ENCODE measurements at regions not wholly inside any gene's neighbourhood (a gene's known extent, or its start where the extent isn't known, plus 50 kb on each side); places are given as distances from the start of the nearest gene placed in this dataset.

GRCh38 chr12:69022674-69023073 lies 89.7 kb upstream of the CPM start:
- no peaks in the 10 kb centered on the region for H3K79me2 ChIP-seq (ENCODE audit: low read length)
- H3K9ac ChIP-seq (ENCODE audit: low read length) = no peak overlapping the region
- no peak overlapping the region for H3K4me3 ChIP-seq (ENCODE audit: low read length)
- no peaks in the 10 kb centered on the region for H3K36me3 ChIP-seq (replicated peaks; ENCODE audit: low read depth, low read length)
- no peak overlapping the region for H2AFZ ChIP-seq (ENCODE audit: low read depth, low read length)
- no peaks in the 10 kb centered on the region for H3K27me3 ChIP-seq (ENCODE audit: low read depth, low read length)
- no peak for TF ChIP-seq EZH2phosphoT487 (IDR thresholded peaks at IDR 0.05; ENCODE audit: low read depth)
- no peak overlapping the region for H3K27ac ChIP-seq (ENCODE audit: low read length)
- H4K20me1 ChIP-seq (ENCODE audit: insufficient read depth, low read length) = no peaks in the 10 kb centered on the region
- no peak overlapping the region for H3K4me2 ChIP-seq (ENCODE audit: low read length)
- H3K4me1 ChIP-seq (ENCODE audit: low read length) = no peaks in the 10 kb centered on the region
- no peaks in the 10 kb centered on the region for H3K9me3 ChIP-seq (ENCODE audit: insufficient read depth, low read length)

DNA sequence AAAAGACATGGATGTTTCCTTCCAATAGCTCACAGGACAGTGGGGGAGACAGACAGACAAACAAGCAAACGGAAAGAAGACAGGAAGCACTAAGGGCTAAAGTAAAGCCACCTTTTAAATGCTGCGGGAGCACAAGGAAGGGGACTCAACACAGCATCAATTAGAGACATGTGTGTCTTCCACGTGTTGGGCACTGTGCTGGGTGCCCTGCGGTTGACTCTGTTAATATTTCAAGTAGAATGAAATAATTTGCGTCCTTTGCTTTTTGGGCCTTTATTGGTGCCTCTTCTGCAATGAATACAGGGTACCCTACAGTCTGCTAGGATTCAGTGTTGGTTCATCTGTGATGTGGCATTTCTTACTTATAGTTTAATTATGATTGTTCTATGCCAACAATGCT lies 90.9 kb upstream of the CPM start:
- no peaks in the 10 kb centered on the region for H3K36me3 ChIP-seq (replicated peaks; ENCODE audit: low read depth, low read length)
- no peaks in the 10 kb centered on the region for H3K79me2 ChIP-seq (ENCODE audit: low read length)
- H3K4me2 ChIP-seq (ENCODE audit: low read length) = no peak overlapping the region
- H4K20me1 ChIP-seq (ENCODE audit: insufficient read depth, low read length) = no peaks in the 10 kb centered on the region
- no peak overlapping the region for H3K27ac ChIP-seq (ENCODE audit: low read length)
- TF ChIP-seq, protein P1, sequence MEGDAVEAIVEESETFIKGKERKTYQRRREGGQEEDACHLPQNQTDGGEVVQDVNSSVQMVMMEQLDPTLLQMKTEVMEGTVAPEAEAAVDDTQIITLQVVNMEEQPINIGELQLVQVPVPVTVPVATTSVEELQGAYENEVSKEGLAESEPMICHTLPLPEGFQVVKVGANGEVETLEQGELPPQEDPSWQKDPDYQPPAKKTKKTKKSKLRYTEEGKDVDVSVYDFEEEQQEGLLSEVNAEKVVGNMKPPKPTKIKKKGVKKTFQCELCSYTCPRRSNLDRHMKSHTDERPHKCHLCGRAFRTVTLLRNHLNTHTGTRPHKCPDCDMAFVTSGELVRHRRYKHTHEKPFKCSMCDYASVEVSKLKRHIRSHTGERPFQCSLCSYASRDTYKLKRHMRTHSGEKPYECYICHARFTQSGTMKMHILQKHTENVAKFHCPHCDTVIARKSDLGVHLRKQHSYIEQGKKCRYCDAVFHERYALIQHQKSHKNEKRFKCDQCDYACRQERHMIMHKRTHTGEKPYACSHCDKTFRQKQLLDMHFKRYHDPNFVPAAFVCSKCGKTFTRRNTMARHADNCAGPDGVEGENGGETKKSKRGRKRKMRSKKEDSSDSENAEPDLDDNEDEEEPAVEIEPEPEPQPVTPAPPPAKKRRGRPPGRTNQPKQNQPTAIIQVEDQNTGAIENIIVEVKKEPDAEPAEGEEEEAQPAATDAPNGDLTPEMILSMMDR (IDR thresholded peaks at IDR 0.05; ENCODE audit: low read depth, low read length) = no peak
- no peak for TF ChIP-seq EZH2phosphoT487 (IDR thresholded peaks at IDR 0.05; ENCODE audit: low read depth)
- no peaks in the 10 kb centered on the region for H3K27me3 ChIP-seq (ENCODE audit: low read depth, low read length)
- H3K9ac ChIP-seq (ENCODE audit: low read length) = no peak overlapping the region
- no peaks in the 10 kb centered on the region for H3K9me3 ChIP-seq (ENCODE audit: insufficient read depth, low read length)
- H2AFZ ChIP-seq (ENCODE audit: low read depth, low read length) = peak overlapping the region; percentile 33; the same call in 1 of the 2 replicates
- H3K4me1 ChIP-seq (ENCODE audit: low read length) = no peaks in the 10 kb centered on the region
- H3K4me3 ChIP-seq (ENCODE audit: low read length) = no peak overlapping the region

- no peak overlapping the region for H2AFZ ChIP-seq (ENCODE audit: low read depth, low read length)
- H3K27ac ChIP-seq (ENCODE audit: low read length) = no peak overlapping the region
- H3K4me1 ChIP-seq (ENCODE audit: low read length) = no peaks in the 10 kb centered on the region
- H3K4me3 ChIP-seq (ENCODE audit: low read length) = no peak overlapping the region
- no peaks in the 10 kb centered on the region for H3K27me3 ChIP-seq (ENCODE audit: low read depth, low read length)
- no peak overlapping the region for H3K4me2 ChIP-seq (ENCODE audit: low read length)
- H3K9ac ChIP-seq (ENCODE audit: low read length) = no peak overlapping the region
- no peaks in the 10 kb centered on the region for H3K9me3 ChIP-seq (ENCODE audit: insufficient read depth, low read length)
- TF ChIP-seq, protein P1 (IDR thresholded peaks at IDR 0.05; ENCODE audit: low read depth, low read length) = no peak
- no peak for TF ChIP-seq EZH2phosphoT487 (IDR thresholded peaks at IDR 0.05; ENCODE audit: low read depth)
- H3K79me2 ChIP-seq (ENCODE audit: low read length) = no peaks in the 10 kb centered on the region
- H3K36me3 ChIP-seq (replicated peaks; ENCODE audit: low read depth, low read length) = no peaks in the 10 kb centered on the region
- H4K20me1 ChIP-seq (ENCODE audit: insufficient read depth, low read length) = no peaks in the 10 kb centered on the region
Observed at GRCh38 chr12:69024413-69024812, 91.4 kb upstream of the CPM start.

GRCh38 chr12:69024907-69025306 lies 91.9 kb upstream of the CPM start:
- Histone ChIP-seq H3K79me2 (ENCODE audit: low read length) (no peaks in the 10 kb centered on the region), H3K4me1 (ENCODE audit: low read length) (no peaks in the 10 kb centered on the region), H3K9ac (ENCODE audit: low read length) (no peak overlapping the region), H3K36me3 (replicated peaks; ENCODE audit: low read depth, low read length) (no peaks in the 10 kb centered on the region), H2AFZ (ENCODE audit: low read depth, low read length) (no peak overlapping the region), H4K20me1 (ENCODE audit: insufficient read depth, low read length) (no peaks in the 10 kb centered on the region), H3K27ac (ENCODE audit: low read length) (no peak overlapping the region), H3K9me3 (ENCODE audit: insufficient read depth, low read length) (no peaks in the 10 kb centered on the region), H3K4me3 (ENCODE audit: low read length) (no peak overlapping the region), H3K27me3 (ENCODE audit: low read depth, low read length) (no peaks in the 10 kb centered on the region), H3K4me2 (ENCODE audit: low read length) (no peak overlapping the region)
- no peak for TF ChIP-seq EZH2phosphoT487 (IDR thresholded peaks at IDR 0.05; ENCODE audit: low read depth)
- TF ChIP-seq, protein P1 (IDR thresholded peaks at IDR 0.05; ENCODE audit: low read depth, low read length) = no peak

GRCh38 chr12:69026336-69026735 lies 93.4 kb upstream of the CPM start:
- H3K4me3 ChIP-seq (ENCODE audit: low read length) = no peak overlapping the region
- H2AFZ ChIP-seq (ENCODE audit: low read depth, low read length) = no peak overlapping the region
- TF ChIP-seq, protein P1 (IDR thresholded peaks at IDR 0.05; ENCODE audit: low read depth, low read length) = no peak
- TF ChIP-seq EZH2phosphoT487 (IDR thresholded peaks at IDR 0.05; ENCODE audit: low read depth) = no peak
- no peaks in the 10 kb centered on the region for H3K36me3 ChIP-seq (replicated peaks; ENCODE audit: low read depth, low read length)
- no peaks in the 10 kb centered on the region for H4K20me1 ChIP-seq (ENCODE audit: insufficient read depth, low read length)
- H3K4me1 ChIP-seq (ENCODE audit: low read length) = no peaks in the 10 kb centered on the region
- H3K27me3 ChIP-seq (ENCODE audit: low read depth, low read length) = no peaks in the 10 kb centered on the region
- H3K4me2 ChIP-seq (ENCODE audit: low read length) = no peak overlapping the region
- H3K9ac ChIP-seq (ENCODE audit: low read length) = no peak overlapping the region
- H3K27ac ChIP-seq (ENCODE audit: low read length) = no peak overlapping the region
- no peaks in the 10 kb centered on the region for H3K9me3 ChIP-seq (ENCODE audit: insufficient read depth, low read length)
- no peaks in the 10 kb centered on the region for H3K79me2 ChIP-seq (ENCODE audit: low read length)

All from OCI-LY3 (cell line).